ENCODE measurements at regions not wholly inside any gene's neighbourhood (a gene's known extent, or its start where the extent isn't known, plus 50 kb on each side); places are given as distances from the start of the nearest gene placed in this dataset.

- Histone ChIP-seq H3K4me1 (ENCODE audit: control insufficient read depth, insufficient read depth, low read length) (no peaks in the 10 kb centered on the region), H3K27ac (ENCODE audit: insufficient read depth, low read length) (no peak overlapping the region), H4K91ac (ENCODE audit: insufficient read depth, low read depth, low read length) (no peak overlapping the region), H3K9ac (ENCODE audit: low read depth, low read length) (no peak overlapping the region), H3K27me3 (ENCODE audit: control insufficient read depth, insufficient read depth, low read length) (peaks cover 7% of the 10 kb centered on the region; the same call in 1 of the 2 replicates), H3K9me1 (ENCODE audit: insufficient read depth, low read length) (no peaks in the 10 kb centered on the region), H3K23ac (ENCODE audit: low read depth, low read length) (no peak overlapping the region), H2AK9ac (replicated peaks; ENCODE audit: low read depth, low read length, poor library complexity) (no peak overlapping the region), H3K4ac (ENCODE audit: low read depth, low read length) (no peak overlapping the region), H2BK120ac (ENCODE audit: low read depth, low read length) (no peak overlapping the region), H4K8ac (ENCODE audit: low read depth in 2 of 2, low read length in 2 of 2) (no peak overlapping the region), H3K18ac (ENCODE audit: low read depth, low read length) (no peak overlapping the region), H2BK15ac (ENCODE audit: low read depth, low read length) (no peak overlapping the region), H3K14ac (replicated peaks; ENCODE audit: low read depth, low read length) (no peak overlapping the region), H3K56ac (ENCODE audit: extremely low read depth, insufficient read depth, low read length) (no peak overlapping the region), H2BK5ac (ENCODE audit: low read depth, low read length, poor library complexity, severe bottlenecking) (no peak overlapping the region), H3K4me2 (ENCODE audit: low read depth, low read length) (no peak overlapping the region), H2BK20ac (ENCODE audit: low read depth, low read length) (no peak overlapping the region), H2AK5ac (ENCODE audit: low read depth, low read length) (no peak overlapping the region), H4K5ac (ENCODE audit: low read depth, low read length) (no peak overlapping the region), H3K36me3 (ENCODE audit: control insufficient read depth, insufficient read depth, low read length) (no peaks in the 10 kb centered on the region), H3K79me1 (ENCODE audit: low read depth in 1 of 2, low read length in 2 of 2) (no peaks in the 10 kb centered on the region), H2AFZ (replicated peaks; ENCODE audit: low read length, poor library complexity) (no peak overlapping the region), H4K20me1 (ENCODE audit: insufficient read depth, low read length) (no peaks in the 10 kb centered on the region), H3K4me3 (ENCODE audit: insufficient read depth, low read depth, low read length) (no peak overlapping the region), H3K9me3 (ENCODE audit: control insufficient read depth, insufficient read depth, low read length) (no peaks in the 10 kb centered on the region)
- CTCF ChIA-PET, result interaction anchor here (0.6 kb wide), 1 partner anchor 493 kb away, joined by 3 read pairs; no protein-coding TSS in a partner anchor
- DNase-seq (no peak), ATAC-seq (ENCODE audit: low read depth) (no peak)
- no TSS peak for BruUV-seq (replicated peaks)
- in situ Hi-C loops (cut with MboI; ENCODE audit: low sequenced_read_pairs) (no loop called here), intact Hi-C loops (cut with micrococcal nuclease) (no loop called here), dilution Hi-C loops (cut with HindIII; ENCODE audit: low sequenced_read_pairs, unreplicated experiment) (no loop called here)
- POLR2A ChIA-PET (ENCODE audit: unreplicated experiment), result no interaction called here
- WGBS, 2 experiments (ENCODE audit: extremely low coverage in 2 of 2, insufficient read length in 1 of 2), result 0% methylated on average over 1 of the region's 9 CpGs; no CpG with 5 or more reads in 1 of the 2 experiments
- no peak for TF ChIP-seq MAFK (IDR thresholded peaks at IDR 0.05; ENCODE audit: low read depth, low read length)
- no peak for TF ChIP-seq MXI1 (IDR thresholded peaks at IDR 0.05; ENCODE audit: borderline replicate concordance, low read depth, low read length)
- no peak for TF ChIP-seq FOS (IDR thresholded peaks at IDR 0.05; ENCODE audit: low read depth, low read length)
- no peak for TF ChIP-seq ELK1 (IDR thresholded peaks at IDR 0.05; ENCODE audit: borderline replicate concordance, low read depth, low read length)
- no peak for TF ChIP-seq CTCF (conservative IDR thresholded peaks at IDR 0.05; ENCODE audit: low read depth, low read length)
- no peak for TF ChIP-seq RCOR1 (IDR thresholded peaks at IDR 0.05; ENCODE audit: insufficient replicate concordance, low read length)
- no peak for TF ChIP-seq RAD21 (IDR thresholded peaks at IDR 0.05; ENCODE audit: low read length)
- TF ChIP-seq RFX5 (IDR thresholded peaks at IDR 0.05; ENCODE audit: low read depth, low read length), result no peak
- TF ChIP-seq SMC3 (IDR thresholded peaks at IDR 0.05; ENCODE audit: low read depth, low read length), result no peak
- TF ChIP-seq CEBPB (IDR thresholded peaks at IDR 0.05; ENCODE audit: low read depth, low read length), result no peak
- no peak for TF ChIP-seq BHLHE40 (IDR thresholded peaks at IDR 0.05; ENCODE audit: low read depth, low read length)
- TF ChIP-seq USF2 (IDR thresholded peaks at IDR 0.05; ENCODE audit: low read depth, low read length), result no peak
- no peak for TF ChIP-seq MAZ (IDR thresholded peaks at IDR 0.05; ENCODE audit: borderline replicate concordance, low read depth, low read length)
- no peak for TF ChIP-seq CHD1 (IDR thresholded peaks at IDR 0.05; ENCODE audit: low read depth, low read length)
Measured at GRCh38 chr16:73547552-73548403, 499.9 kb upstream of the ZFHX3 start.
